ENCODE measurements at regions not wholly inside any gene's neighbourhood (a gene's known extent, or its start where the extent isn't known, plus 50 kb on each side); places are given as distances from the start of the nearest gene placed in this dataset.

DNA sequence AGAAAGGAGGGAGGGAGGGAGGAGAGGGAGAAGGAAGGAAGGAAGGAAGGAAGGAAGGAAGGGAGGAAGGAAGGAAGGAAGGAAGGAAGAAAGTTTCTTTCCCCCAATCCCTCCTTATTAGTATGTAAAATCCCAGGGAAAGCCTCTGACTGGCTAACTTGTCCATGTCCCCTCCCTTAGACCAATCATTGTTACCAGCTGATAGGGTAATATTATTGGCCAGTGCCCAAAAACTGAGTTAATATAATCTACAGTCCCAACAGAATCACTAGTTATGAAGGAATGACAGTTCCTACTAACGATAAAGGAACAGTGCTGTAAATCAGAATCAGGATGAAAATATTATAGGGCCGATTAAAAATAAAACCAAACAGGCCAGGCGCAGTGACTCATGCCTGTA lies 53.6 kb upstream of the CCNG1 start:
- TF ChIP-seq FOXP2 (optimal IDR thresholded peaks at IDR 0.05; ENCODE audit: borderline replicate concordance, extremely low read depth, extremely low read length, insufficient read depth): no peak
- TF ChIP-seq REST (IDR thresholded peaks at IDR 0.05; ENCODE audit: insufficient read depth in 1 of 2, low read depth in 2 of 2, low read length in 2 of 2): no peak
- TF ChIP-seq SIN3A (IDR thresholded peaks at IDR 0.05; ENCODE audit: borderline replicate concordance, insufficient read depth, low read length): no peak
- no peak for TF ChIP-seq POLR2AphosphoS5 (IDR thresholded peaks at IDR 0.05; ENCODE audit: low read depth, low read length)

GRCh38 chr5:163384669-163385068 lies 52.7 kb upstream of the CCNG1 start:
- no peak for TF ChIP-seq POLR2AphosphoS5 (IDR thresholded peaks at IDR 0.05; ENCODE audit: low read depth, low read length)

DNA sequence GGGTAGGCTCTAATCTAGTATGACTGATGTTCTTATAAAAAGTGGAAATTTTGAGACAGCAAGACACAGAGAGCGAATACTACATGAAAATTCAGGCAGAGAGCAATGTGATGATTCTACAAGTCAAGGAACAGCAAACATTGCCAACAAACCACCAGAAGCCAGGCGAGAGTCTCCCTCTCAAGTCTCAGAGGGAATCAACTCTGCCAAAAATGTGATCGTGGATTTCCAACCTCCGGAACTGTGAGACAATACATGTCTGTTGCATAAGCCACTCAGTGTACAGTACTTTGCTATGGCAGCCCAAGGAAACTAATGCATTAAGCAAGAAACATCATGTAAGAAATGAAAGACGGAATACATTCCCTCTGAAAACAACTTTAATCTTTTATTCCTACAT lies 52.1 kb upstream of the CCNG1 start:
- TF ChIP-seq REST (IDR thresholded peaks at IDR 0.05; ENCODE audit: insufficient read depth in 1 of 2, low read depth in 2 of 2, low read length in 2 of 2): no peak
- no peak for TF ChIP-seq FOXP2 (optimal IDR thresholded peaks at IDR 0.05; ENCODE audit: borderline replicate concordance, extremely low read depth, extremely low read length, insufficient read depth)
- no peak for TF ChIP-seq POLR2AphosphoS5 (IDR thresholded peaks at IDR 0.05; ENCODE audit: low read depth, low read length)
- TF ChIP-seq TAF1 (IDR thresholded peaks at IDR 0.05; ENCODE audit: borderline replicate concordance, insufficient read depth, low read length): no peak
- TF ChIP-seq SIN3A (IDR thresholded peaks at IDR 0.05; ENCODE audit: borderline replicate concordance, insufficient read depth, low read length): no peak

DNA sequence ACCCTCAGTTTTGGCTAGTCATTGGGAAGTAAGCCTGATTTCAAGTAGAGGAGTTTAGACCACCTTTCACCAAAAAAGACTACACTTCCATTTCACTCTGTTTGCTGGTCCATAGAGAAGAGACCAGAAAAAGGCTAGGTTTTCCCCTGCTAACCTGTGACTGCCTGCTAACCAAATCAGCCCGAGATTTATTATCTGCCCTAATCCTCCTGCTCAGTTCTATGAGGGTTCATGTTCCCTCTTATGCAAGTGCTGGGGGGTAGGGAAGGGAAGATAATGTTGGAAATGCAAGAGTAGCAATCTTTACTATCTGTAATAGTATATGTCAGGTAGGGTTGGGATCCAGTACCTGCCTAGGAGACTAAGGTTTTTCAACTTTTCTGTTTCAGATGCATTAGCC lies 51.6 kb upstream of the CCNG1 start:
- TF ChIP-seq SIN3A (IDR thresholded peaks at IDR 0.05; ENCODE audit: borderline replicate concordance, insufficient read depth, low read length): no peak
- no peak for TF ChIP-seq FOXP2 (optimal IDR thresholded peaks at IDR 0.05; ENCODE audit: borderline replicate concordance, extremely low read depth, extremely low read length, insufficient read depth)
- no peak for TF ChIP-seq REST (IDR thresholded peaks at IDR 0.05; ENCODE audit: insufficient read depth in 1 of 2, low read depth in 2 of 2, low read length in 2 of 2)
- TF ChIP-seq POLR2AphosphoS5 (IDR thresholded peaks at IDR 0.05; ENCODE audit: low read depth, low read length): no peak
- no peak for TF ChIP-seq TAF1 (IDR thresholded peaks at IDR 0.05; ENCODE audit: borderline replicate concordance, insufficient read depth, low read length)

GRCh38 chr5:163386352-163386751 lies 51.0 kb upstream of the CCNG1 start:
- no peak for TF ChIP-seq SIN3A (IDR thresholded peaks at IDR 0.05; ENCODE audit: borderline replicate concordance, insufficient read depth, low read length)
- no peak for TF ChIP-seq TAF1 (IDR thresholded peaks at IDR 0.05; ENCODE audit: borderline replicate concordance, insufficient read depth, low read length)
- no peak for TF ChIP-seq REST (IDR thresholded peaks at IDR 0.05; ENCODE audit: insufficient read depth in 1 of 2, low read depth in 2 of 2, low read length in 2 of 2)
- no peak for TF ChIP-seq POLR2AphosphoS5 (IDR thresholded peaks at IDR 0.05; ENCODE audit: low read depth, low read length)
- TF ChIP-seq FOXP2 (optimal IDR thresholded peaks at IDR 0.05; ENCODE audit: borderline replicate concordance, extremely low read depth, extremely low read length, insufficient read depth): no peak
